ENCODE measurements at regions not wholly inside any gene's neighbourhood (a gene's known extent, or its start where the extent isn't known, plus 50 kb on each side); places are given as distances from the start of the nearest gene placed in this dataset.
"Not testable (repeated sequence)": the region's sequence is repeated elsewhere in the genome, so short reads cannot be mapped to it uniquely, and the experiment has no call there.

DNA sequence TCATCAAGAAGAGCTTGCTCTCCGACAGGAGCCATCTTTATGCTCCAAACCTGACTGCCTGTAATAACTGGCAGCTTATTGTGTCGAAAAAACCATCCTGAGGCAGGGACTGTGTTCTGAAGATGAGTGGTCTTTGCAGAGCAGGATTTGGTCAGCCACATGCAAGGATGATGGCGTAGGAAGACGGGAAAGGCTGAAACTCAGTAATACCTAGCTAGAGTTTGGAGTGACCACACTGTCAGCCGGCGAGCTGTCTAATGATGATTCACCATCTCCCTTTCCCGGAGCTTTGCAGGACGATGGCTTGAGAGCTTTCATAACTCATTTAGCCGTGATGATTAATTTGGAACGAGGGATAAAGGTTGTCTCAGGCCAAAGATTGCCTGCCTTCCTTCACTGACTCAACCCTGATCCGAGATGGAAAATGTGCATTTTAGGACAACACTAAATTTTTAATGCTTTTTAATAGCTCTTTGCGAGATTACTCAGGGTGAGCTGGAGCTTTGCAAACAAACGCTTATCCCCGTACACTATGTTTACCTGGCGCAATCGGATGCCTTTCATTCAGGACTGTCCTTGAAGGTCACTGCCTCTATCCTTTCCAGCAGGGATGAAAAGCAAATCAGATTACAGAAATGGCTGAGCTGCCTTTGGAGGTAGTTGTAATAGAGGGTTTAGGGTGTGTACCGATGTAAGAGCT lies 288.5 kb downstream of the ASMT start:
- no peak for DNase-seq (ENCODE audit: low read depth)

DNA sequence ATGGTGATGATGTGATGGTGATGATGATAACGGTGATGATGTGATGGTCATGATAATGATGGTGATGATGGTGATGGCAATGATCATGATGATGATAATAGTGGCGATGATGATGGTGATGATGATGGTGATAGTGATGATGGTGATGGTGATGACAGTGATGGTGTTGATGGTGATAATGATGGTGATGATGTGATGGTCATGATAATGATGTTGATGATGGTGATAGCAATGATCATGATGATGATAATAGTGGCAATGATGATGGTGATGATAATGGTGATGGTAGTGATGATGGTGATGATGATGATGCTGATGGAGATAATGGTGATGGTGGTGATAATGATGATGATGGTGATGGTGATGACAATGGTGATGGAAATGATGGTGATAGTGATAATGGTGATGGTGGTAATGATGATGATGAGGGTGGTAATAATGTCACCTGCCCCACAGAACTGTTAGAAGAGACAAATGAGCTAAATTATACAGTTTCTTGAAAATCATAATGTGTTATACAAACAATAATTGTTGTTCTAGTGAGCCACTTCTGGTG lies 289.9 kb downstream of the ASMT start:
- DNase-seq (ENCODE audit: low read depth), result no peak

GRCh38 chrX:1906028-1906427 lies 291.2 kb downstream of the ASMT start:
- DNase-seq (ENCODE audit: low read depth), result no peak

DNA sequence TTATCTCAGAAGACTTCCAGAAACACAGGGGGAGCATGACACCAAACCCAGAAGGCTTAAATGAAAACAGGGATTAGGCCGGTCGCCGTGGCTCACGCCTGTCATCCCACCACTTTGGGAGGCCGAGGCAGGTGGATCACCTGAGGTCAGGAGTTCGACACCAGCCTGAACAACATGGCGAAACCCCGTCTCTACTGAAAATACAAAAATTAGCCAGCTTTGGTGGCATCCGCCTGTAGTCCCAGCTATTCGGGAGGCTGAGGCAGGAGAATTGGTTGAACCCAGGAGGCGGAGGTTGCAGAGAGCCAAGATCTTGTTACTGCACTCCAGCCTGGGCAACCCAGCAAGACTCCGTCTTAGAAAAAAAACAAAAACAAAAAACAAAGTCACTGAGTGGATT lies 294.1 kb downstream of the ASMT start:
- not testable (repeated sequence) for DNase-seq (ENCODE audit: low read depth)

- no peak for DNase-seq (ENCODE audit: low read depth)
Measured at GRCh38 chrX:1909419-1910206, 294.8 kb downstream of the ASMT start.

DNA sequence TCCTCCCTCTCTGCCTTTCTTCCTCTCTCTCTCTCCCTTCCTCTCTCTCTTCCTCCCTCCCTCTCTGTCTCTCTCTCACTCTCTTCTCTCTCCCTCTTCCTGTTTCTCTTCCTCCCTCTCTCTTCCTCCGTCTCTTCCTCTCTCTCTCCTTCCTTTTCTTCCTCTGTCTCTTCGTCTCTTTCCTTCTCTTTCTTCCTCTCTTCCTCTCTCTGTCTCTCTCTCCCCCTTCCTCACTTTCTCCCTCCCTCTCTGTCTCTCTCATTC lies 295.3 kb downstream of the ASMT start:
- DNase-seq (ENCODE audit: low read depth), result no peak

GRCh38 chrX:1911401-1912128 lies 296.7 kb downstream of the ASMT start:
- no peak for DNase-seq (ENCODE audit: low read depth)

DNA sequence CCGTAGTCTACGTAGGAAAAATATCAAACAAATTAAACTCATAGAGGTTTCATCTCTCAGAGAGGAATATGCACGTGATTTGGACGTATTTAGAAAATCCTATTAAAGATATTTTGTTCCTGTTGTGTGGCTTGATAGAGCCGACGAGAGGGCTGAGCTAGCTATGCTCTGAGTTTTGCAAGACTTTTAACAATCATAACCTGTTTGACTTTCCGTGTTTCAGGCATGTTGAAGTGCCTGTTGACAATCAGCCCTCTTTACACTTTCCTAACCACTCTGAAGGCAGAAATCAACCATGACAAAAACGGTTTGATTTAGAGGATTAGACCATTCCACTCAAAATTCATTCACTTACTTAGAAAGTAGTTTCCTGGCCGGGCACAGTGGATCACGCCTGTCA lies 297.3 kb downstream of the ASMT start:
- no peak for DNase-seq (ENCODE audit: low read depth)

DNA sequence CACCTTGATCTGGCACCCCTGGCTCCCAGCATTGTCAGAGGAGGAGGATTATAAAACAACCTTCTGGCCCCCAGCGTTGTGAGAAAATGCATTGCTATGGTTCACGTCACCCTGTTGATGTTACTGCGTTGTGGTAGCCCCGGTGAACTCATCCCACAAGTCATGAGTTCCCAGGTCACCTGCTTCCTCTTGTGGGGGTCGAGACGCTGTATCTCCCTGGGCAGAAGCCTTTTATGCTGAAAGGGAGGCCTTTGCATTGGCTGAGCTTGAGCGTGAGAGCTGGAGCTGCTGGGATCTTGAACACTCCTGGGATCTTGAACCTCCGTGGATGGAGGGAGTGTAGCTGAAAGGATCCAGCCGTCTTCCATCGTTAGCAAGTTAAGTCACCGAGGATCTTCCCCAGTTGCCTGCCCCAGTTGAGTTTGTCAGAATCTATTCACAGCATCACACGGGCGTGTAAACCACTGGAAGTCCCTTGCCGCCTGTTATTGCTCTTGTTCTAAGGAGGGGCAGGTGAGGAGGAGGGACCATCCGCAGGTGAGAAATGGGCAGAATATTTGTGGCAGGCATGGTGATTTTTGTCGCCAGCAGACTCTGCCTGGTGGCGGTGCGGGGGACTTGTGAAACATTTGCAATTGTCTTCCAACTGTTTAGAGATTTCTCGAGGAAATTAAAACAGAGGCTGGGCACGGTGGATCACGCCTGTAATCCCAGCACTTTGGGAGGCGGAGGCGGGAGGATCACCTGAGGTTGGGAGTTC lies 299.9 kb downstream of the ASMT start:
- no peak for DNase-seq (ENCODE audit: low read depth)

GRCh38 chrX:1918780-1919179 lies 303.9 kb downstream of the ASMT start:
- DNase-seq (ENCODE audit: low read depth), result no peak

- no peak for DNase-seq (ENCODE audit: low read depth)
Measured at GRCh38 chrX:1925053-1925481, 310.2 kb downstream of the ASMT start.

GRCh38 chrX:1928805-1929204 lies 313.9 kb downstream of the ASMT start:
- no peak for DNase-seq (ENCODE audit: low read depth)

GRCh38 chrX:1932231-1932630 lies 317.4 kb downstream of the ASMT start:
- DNase-seq (ENCODE audit: low read depth), result peak; percentile 11

DNA sequence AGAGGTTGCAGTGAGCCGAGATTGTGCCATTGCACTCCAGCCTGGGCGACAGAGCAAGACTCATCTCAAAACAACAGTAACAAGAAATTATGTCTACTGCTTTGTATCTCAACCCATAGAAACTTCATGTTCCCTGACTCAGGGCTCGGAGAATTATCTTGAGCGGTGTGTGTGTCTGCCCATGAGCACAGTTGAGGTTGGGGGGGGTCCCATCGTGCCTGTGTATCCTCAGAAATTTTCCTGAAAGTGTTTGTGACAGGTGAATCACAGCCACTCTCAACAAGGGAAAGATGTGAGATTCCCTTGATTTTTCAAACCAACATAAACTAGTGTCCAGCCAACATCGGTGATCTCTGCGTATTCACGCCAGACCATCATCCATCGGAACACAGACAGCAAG lies 319.1 kb downstream of the ASMT start:
- DNase-seq (ENCODE audit: low read depth), result no peak

DNA sequence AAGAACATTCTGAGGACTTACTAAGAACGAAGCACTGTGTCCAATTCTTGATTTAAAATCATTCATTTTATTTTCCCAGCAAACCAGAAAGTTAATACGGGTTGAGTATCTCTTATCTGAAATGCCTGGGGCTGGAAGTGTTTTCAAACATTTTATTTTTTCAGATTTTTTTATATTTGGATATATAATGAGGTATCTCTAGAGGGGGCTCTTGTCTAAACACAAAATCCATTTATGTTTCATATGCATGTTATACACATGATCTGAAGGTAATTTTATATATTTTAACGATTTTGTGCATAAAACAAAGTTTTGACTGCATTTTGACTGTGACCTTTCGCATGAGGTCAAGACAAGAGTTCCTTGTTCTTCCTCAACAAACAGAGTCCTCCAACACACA lies 320.9 kb downstream of the ASMT start:
- DNase-seq (ENCODE audit: low read depth), result no peak

- DNase-seq (ENCODE audit: low read depth), result no peak
Measured at GRCh38 chrX:1938190-1938589, 323.3 kb downstream of the ASMT start.

GRCh38 chrX:1941321-1941720 lies 326.5 kb downstream of the ASMT start:
- no peak for DNase-seq (ENCODE audit: low read depth)

- DNase-seq (ENCODE audit: low read depth), result no peak
Measured at GRCh38 chrX:1945879-1946278, 331.0 kb downstream of the ASMT start.

- no peak for DNase-seq (ENCODE audit: low read depth)
Measured at GRCh38 chrX:1946974-1947373, 332.1 kb downstream of the ASMT start.

Measured in fibroblast of gingiva (primary cell).